GM21825 (cell line): ENCODE measurements at regions not wholly inside any gene's neighbourhood (a gene's known extent, or its start where the extent isn't known, plus 50 kb on each side); places are given as distances from the start of the nearest gene placed in this dataset.

ENCODE experiments used
- ATAC-seq: cut with Tn5 transposase; IDR thresholded peaks from one replicate; pipeline ENCODE4 v1.9.1; 2021; ENCODE audit warnings: mild to moderate bottlenecking, moderate library complexity; ENCODE audit not compliant: unreplicated experiment

GRCh38 chr20:6439737-6440442, 317.1 kb upstream of the FERMT1 start:
- ATAC-seq = no peak

GRCh38 chr20:6434131-6434530, 311.3 kb upstream of the FERMT1 start:
- ATAC-seq = no peak

- no peak for ATAC-seq
Measured at GRCh38 chr20:6430381-6430780, 307.6 kb upstream of the FERMT1 start.

- no peak for ATAC-seq
Measured at GRCh38 chr20:6426287-6426891, 303.6 kb upstream of the FERMT1 start.

GRCh38 chr20:6421321-6422248, 298.8 kb upstream of the FERMT1 start:
- no peak for ATAC-seq

- ATAC-seq = no peak
Measured at GRCh38 chr20:6420336-6420735, 297.5 kb upstream of the FERMT1 start.

- ATAC-seq = no peak
Measured at GRCh38 chr20:6418732-6419131, 295.9 kb upstream of the FERMT1 start.

- no peak for ATAC-seq
Measured at GRCh38 chr20:6416371-6416770, 293.5 kb upstream of the FERMT1 start.

- no peak for ATAC-seq
Measured at GRCh38 chr20:6411651-6412050, 288.8 kb upstream of the FERMT1 start.

- ATAC-seq = no peak
Measured at GRCh38 chr20:6410721-6411120, 287.9 kb upstream of the FERMT1 start.

GRCh38 chr20:6407163-6407562, 284.3 kb upstream of the FERMT1 start:
- no peak for ATAC-seq

GRCh38 chr20:6401893-6402557, 279.2 kb upstream of the FERMT1 start:
- no peak for ATAC-seq

GRCh38 chr20:6397115-6397514, 274.3 kb upstream of the FERMT1 start:
- no peak for ATAC-seq

GRCh38 chr20:6395695-6396094, 272.9 kb upstream of the FERMT1 start:
- no peak for ATAC-seq

- no peak for ATAC-seq
Measured at GRCh38 chr20:6388671-6389197, 265.9 kb upstream of the FERMT1 start.

GRCh38 chr20:6384956-6385486, 262.2 kb upstream of the FERMT1 start:
- no peak for ATAC-seq

- ATAC-seq = no peak
Measured at GRCh38 chr20:6384380-6384779, 261.6 kb upstream of the FERMT1 start.

GRCh38 chr20:6381887-6382286, 259.1 kb upstream of the FERMT1 start:
- no peak for ATAC-seq

GRCh38 chr20:6362245-6362644, 239.4 kb upstream of the FERMT1 start:
- no peak for ATAC-seq

GRCh38 chr20:6360766-6361165, 237.9 kb upstream of the FERMT1 start:
- no peak for ATAC-seq
